OCI-LY7 (cell line): ENCODE measurements at regions not wholly inside any gene's neighbourhood (a gene's known extent, or its start where the extent isn't known, plus 50 kb on each side); places are given as distances from the start of the nearest gene placed in this dataset.
"Not testable (repeated sequence)": the region's sequence is repeated elsewhere in the genome, so short reads cannot be mapped to it uniquely, and the experiment has no call there.

Experiments used
- BruUV-seq: library from RNA; stranded (reverse); fragments of 400-500 nt; replicated peaks from 2 replicates; lab custom pipeline; 2021; lab: Mats Ljungman, UMichigan
- CTCF ChIA-PET: fragments of 300-600 bp; sonication (Branson Sonifier 250); formaldehyde crosslinking; loops from one replicate; lab custom pipeline; 2022; ENCODE audit warnings: antibody characterized with exemption; ENCODE audit not compliant: unreplicated experiment; lab: Charles Lee
- POLR2A ChIA-PET: fragments of 300-600 bp; sonication (Branson Sonifier 250); formaldehyde crosslinking; loops from one replicate; lab custom pipeline; 2022; ENCODE audit warnings: antibody characterized with exemption; lab: Charles Lee
- DNase-seq: peaks from one replicate; pipeline ENCODE4 v3.0.0-alpha.2; 2015; ENCODE audit warnings: low spot score
- H2AFZ ChIP-seq: fragments of 200-600 bp; sonication (generic), shearing (Covaris generic); 2 replicates; pipeline ENCODE4 v1.6.1; 2014; ENCODE audit warnings: mild to moderate bottlenecking, antibody characterized with exemption, low read length, moderate library complexity
- H3K27ac ChIP-seq: fragments of 200-600 bp; sonication (generic); 2 replicates; pipeline ENCODE4 v1.5.1; 2014; ENCODE audit warnings: mixed run types, low read depth, mild to moderate bottlenecking, moderate library complexity, low read length, inconsistent platforms; ENCODE audit not compliant: poor library complexity, severe bottlenecking
- H3K36me3 ChIP-seq: fragments of 200-600 bp; sonication (generic); 2 replicates; pipeline ENCODE4 v1.6.1; 2014; ENCODE audit warnings: mild to moderate bottlenecking, antibody characterized with exemption, low read length, moderate library complexity, mixed read lengths; ENCODE audit not compliant: insufficient read depth
- H3K4me1 ChIP-seq: fragments of 200-600 bp; sonication (generic); 2 replicates; pipeline ENCODE4 v1.5.1; 2014; ENCODE audit warnings: mild to moderate bottlenecking, low read length; ENCODE audit not compliant: insufficient read depth, poor library complexity, severe bottlenecking
- H3K4me2 ChIP-seq: fragments of 200-600 bp; sonication (generic); 2 replicates; pipeline ENCODE4 v1.6.1; 2014; ENCODE audit warnings: mild to moderate bottlenecking, low read length
- H3K4me3 ChIP-seq: fragments of 200-600 bp; sonication (generic); 2 replicates; pipeline ENCODE4 v1.5.1; 2014; ENCODE audit warnings: mild to moderate bottlenecking, low read depth, low read length; ENCODE audit not compliant: poor library complexity, severe bottlenecking
- H3K79me2 ChIP-seq: fragments of 200-600 bp; sonication (generic); 2 replicates; pipeline ENCODE4 v1.6.1; 2016; ENCODE audit warnings: low read depth, mild to moderate bottlenecking, low read length, moderate library complexity, mixed read lengths; ENCODE audit not compliant: insufficient read depth
- H3K9me2 ChIP-seq: fragments of 200-600 bp; sonication (generic); 2 replicates; pipeline ENCODE4 v1.6.1; 2016; ENCODE audit warnings: mild to moderate bottlenecking, low read length, mixed read lengths; ENCODE audit not compliant: insufficient read depth
- H3K9me3 ChIP-seq: fragments of 200-600 bp; sonication (generic); 2 replicates; pipeline ENCODE4 v1.6.1; 2014; ENCODE audit warnings: mild to moderate bottlenecking, mixed run types, low read length, mixed read lengths
- H4K20me1 ChIP-seq: fragments of 200-600 bp; sonication (generic); 2 replicates; pipeline ENCODE4 v1.6.1; 2014; ENCODE audit warnings: mild to moderate bottlenecking, antibody characterized with exemption, low read length, moderate library complexity, mixed read lengths; ENCODE audit not compliant: insufficient read depth
- CTCF ChIP-seq: fragments of 200-600 bp; sonication (generic); conservative IDR thresholded peaks from 2 replicates; pipeline ENCODE4 v1.5.1; 2014; ENCODE audit warnings: mild to moderate bottlenecking, antibody characterized with exemption, low read length, moderate library complexity, mixed read lengths
- EZH2phosphoT487 ChIP-seq: fragments of 200-600 bp; sonication (generic); IDR thresholded peaks from 2 replicates; pipeline ENCODE4 v1.6.1; 2018; ENCODE audit warnings: low read depth, borderline replicate concordance, mild to moderate bottlenecking, mixed run types, antibody characterized with exemption, low read length, moderate library complexity, mixed read lengths
- intact Hi-C: fragments of 100-400 bp; cut with micrococcal nuclease; formaldehyde crosslinking; loops from one replicate; pipeline ENCODE4 v1.10.0; 2022; ENCODE audit not compliant: unreplicated experiment

- no peak overlapping the region for H3K4me2 ChIP-seq
Measured at GRCh38 chr15:60278879-60279278, 118.9 kb downstream of the ANXA2 start.

GRCh38 chr15:60280259-60280658, 117.5 kb downstream of the ANXA2 start:
- Histone ChIP-seq H3K4me3 (no peak overlapping the region), H3K4me1 (no peaks in the 10 kb centered on the region), H3K9me2 (no peaks in the 10 kb centered on the region), H3K27ac (no peak overlapping the region), H4K20me1 (no peaks in the 10 kb centered on the region), H3K79me2 (no peaks in the 10 kb centered on the region), H2AFZ (no peak overlapping the region), H3K4me2 (no peak overlapping the region), H3K9me3 (peaks cover 7% of the 10 kb centered on the region; the same call in 1 of the 2 replicates), H3K36me3 (no peaks in the 10 kb centered on the region)
- no peak for DNase-seq
- intact Hi-C loops: no loop called here
- ChIA-PET CTCF (no interaction called here), POLR2A (interaction anchor here (0.6 kb wide), 1 partner anchor 20 kb away, joined by 3 read pairs; no protein-coding TSS in a partner anchor)
- no TSS peak for BruUV-seq
- TF ChIP-seq EZH2phosphoT487 (no peak), CTCF (no peak)

More at GRCh38 chr15:60278879-60279278, 118.9 kb downstream of the ANXA2 start:
- CTCF ChIA-PET: no interaction called here
- Histone ChIP-seq H3K79me2 (no peaks in the 10 kb centered on the region), H3K36me3 (no peaks in the 10 kb centered on the region), H4K20me1 (no peaks in the 10 kb centered on the region), H3K4me1 (no peaks in the 10 kb centered on the region), H2AFZ (no peak overlapping the region), H3K9me3 (peaks cover 10% of the 10 kb centered on the region; the same call in 1 of the 2 replicates), H3K9me2 (no peaks in the 10 kb centered on the region), H3K4me3 (no peak overlapping the region), H3K27ac (no peak overlapping the region)
- POLR2A ChIA-PET: no interaction called here
- BruUV-seq: no TSS peak
- DNase-seq: no peak
- TF ChIP-seq CTCF: no peak
- no peak for TF ChIP-seq EZH2phosphoT487
- intact Hi-C loops: no loop called here

- H3K4me1 ChIP-seq: no peaks in the 10 kb centered on the region
- H3K27ac ChIP-seq: no peak overlapping the region
- no peaks in the 10 kb centered on the region for H3K9me3 ChIP-seq
- ChIA-PET CTCF (no interaction called here), POLR2A (no interaction called here)
- TF ChIP-seq EZH2phosphoT487 (no peak), CTCF (no peak)
- intact Hi-C loops: no loop called here
- no peak overlapping the region for H2AFZ ChIP-seq
- no peaks in the 10 kb centered on the region for H3K36me3 ChIP-seq
- H3K79me2 ChIP-seq: no peaks in the 10 kb centered on the region
- no peak overlapping the region for H3K4me3 ChIP-seq
- H3K4me2 ChIP-seq: no peak overlapping the region
- H3K9me2 ChIP-seq: no peaks in the 10 kb centered on the region
- H4K20me1 ChIP-seq: no peaks in the 10 kb centered on the region
- no TSS peak for BruUV-seq
- no peak for DNase-seq
Measured at GRCh38 chr15:60283936-60284335, 113.8 kb downstream of the ANXA2 start.

- H4K20me1 ChIP-seq, DNase-seq, H3K9me3 ChIP-seq, H3K4me1 ChIP-seq, H3K79me2 ChIP-seq, H3K4me2 ChIP-seq, POLR2A ChIA-PET, BruUV-seq, H3K4me3 ChIP-seq, H3K27ac ChIP-seq, H3K9me2 ChIP-seq, intact Hi-C loops, H2AFZ ChIP-seq, H3K36me3 ChIP-seq, CTCF ChIA-PET: not testable (repeated sequence)
Measured at GRCh38 chr15:60295901-60296300, 101.9 kb downstream of the ANXA2 start.
